HL-60 (cell line): ENCODE measurements at regions not wholly inside any gene's neighbourhood (a gene's known extent, or its start where the extent isn't known, plus 50 kb on each side); places are given as distances from the start of the nearest gene placed in this dataset.

Experiments used
- DNase-seq, 2 experiments: peaks; one replicate each; pipeline ENCODE4 v3.0.0-alpha.2; 2010 to 2020; ENCODE audit warnings: low read depth in 1 of 2, low spot score in 1 of 2
- H3K27ac ChIP-seq: fragments of 250-450 bp; sonication (Bioruptor Pico); replicated peaks from 2 replicates; pipeline ENCODE4 v1.5.1; 2020; ENCODE audit warnings: mild to moderate bottlenecking, moderate library complexity
- H3K27me3 ChIP-seq: fragments of 250-450 bp; sonication (Bioruptor Pico); 2 replicates; pipeline ENCODE4 v1.5.1; 2021; ENCODE audit warnings: mild to moderate bottlenecking, moderate library complexity; ENCODE audit not compliant: insufficient read depth, poor library complexity, severe bottlenecking
- H3K4me3 ChIP-seq: replicated peaks from 2 replicates; pipeline ENCODE4 v1.5.1; 2011; ENCODE audit warnings: mild to moderate bottlenecking, control low read depth, low read length; ENCODE audit not compliant: insufficient read depth
- CTCF ChIP-seq: IDR thresholded peaks from one replicate; pipeline ENCODE4 v1.5.1; 2011; ENCODE audit warnings: low read length, control low read depth, inconsistent platforms; ENCODE audit not compliant: insufficient read depth
- GABPA ChIP-seq: IDR thresholded peaks from 2 replicates; pipeline ENCODE4 v1.6.1; 2012; ENCODE audit warnings: low read depth
- POLR2AphosphoS5 ChIP-seq: IDR thresholded peaks from 2 replicates; pipeline ENCODE4 v1.6.1; 2012; ENCODE audit warnings: low read depth
- REST ChIP-seq: IDR thresholded peaks from 2 replicates; pipeline ENCODE4 v1.6.1; 2012; ENCODE audit warnings: low read depth; ENCODE audit not compliant: insufficient replicate concordance
- SPI1 ChIP-seq: IDR thresholded peaks from 2 replicates; pipeline ENCODE4 v1.6.1; 2012; ENCODE audit warnings: low read depth, mild to moderate bottlenecking, borderline replicate concordance

GRCh38 chr14:42480255-42480654 lies 873.6 kb downstream of the LRFN5 start:
- no peak for DNase-seq
- no peak overlapping the region for H3K27ac ChIP-seq
- H3K4me3 ChIP-seq, result no peak overlapping the region
- H3K27me3 ChIP-seq, result no peaks in the 10 kb centered on the region
- TF ChIP-seq SPI1 (no peak), REST (no peak), POLR2AphosphoS5 (no peak), CTCF (no peak), GABPA (no peak)

GRCh38 chr14:42475289-42475688 lies 868.6 kb downstream of the LRFN5 start:
- Histone ChIP-seq H3K4me3 (no peak overlapping the region), H3K27me3 (no peaks in the 10 kb centered on the region), H3K27ac (no peak overlapping the region)
- TF ChIP-seq SPI1 (no peak), REST (no peak), POLR2AphosphoS5 (no peak), CTCF (no peak), GABPA (no peak)
- no peak for DNase-seq

- H3K27ac ChIP-seq, result no peak overlapping the region
- no peaks in the 10 kb centered on the region for H3K27me3 ChIP-seq
- H3K4me3 ChIP-seq, result no peak overlapping the region
- no peak for DNase-seq
- TF ChIP-seq POLR2AphosphoS5 (no peak), GABPA (no peak), SPI1 (no peak), REST (no peak), CTCF (no peak)
These were observed 863.7 kb downstream of the LRFN5 start for GRCh38 chr14:42470427-42470719.
